ENCODE measurements at regions not wholly inside any gene's neighbourhood (a gene's known extent, or its start where the extent isn't known, plus 50 kb on each side); places are given as distances from the start of the nearest gene placed in this dataset.

DNA sequence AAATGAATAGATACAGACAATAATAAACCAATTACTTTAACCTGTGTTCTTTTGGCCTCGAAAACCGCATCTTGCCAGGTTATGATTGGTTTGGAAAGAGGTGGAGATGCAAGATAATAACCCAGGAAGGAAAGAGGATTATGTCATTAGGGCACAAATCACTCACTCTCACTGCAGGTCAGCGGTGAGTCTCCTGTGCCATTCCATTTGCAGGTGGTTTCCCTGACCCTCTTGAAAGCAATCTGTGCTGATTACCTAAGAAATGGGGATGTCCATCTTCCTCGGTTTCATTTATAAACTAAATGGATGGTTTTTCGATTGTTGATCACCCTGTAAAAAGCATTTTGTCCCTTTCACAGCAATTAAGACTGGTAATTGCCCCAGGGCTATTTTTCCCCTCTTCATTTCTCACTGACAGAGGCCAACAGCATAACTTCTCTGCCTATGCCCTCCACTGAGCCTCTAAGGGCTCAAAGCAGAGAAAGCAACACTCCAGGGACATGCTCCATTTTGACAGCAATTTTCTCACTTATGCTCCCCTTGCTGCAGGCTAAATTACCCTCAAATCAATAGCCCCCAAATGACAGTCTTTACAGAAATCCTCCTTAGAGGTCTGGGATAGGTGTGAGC, 257.5 kb downstream of the IPMK start:
- Histone ChIP-seq H3K9me3 (ENCODE audit: control insufficient read depth, insufficient read depth, low read length) (no peaks in the 10 kb centered on the region), H3K27me3 (ENCODE audit: control insufficient read depth, insufficient read depth, low read length) (no peaks in the 10 kb centered on the region), H3K4me3 (ENCODE audit: low read depth, low read length) (no peak overlapping the region), H3K27ac (ENCODE audit: low read depth, low read length) (no peak overlapping the region)
- TF ChIP-seq, protein P1, sequence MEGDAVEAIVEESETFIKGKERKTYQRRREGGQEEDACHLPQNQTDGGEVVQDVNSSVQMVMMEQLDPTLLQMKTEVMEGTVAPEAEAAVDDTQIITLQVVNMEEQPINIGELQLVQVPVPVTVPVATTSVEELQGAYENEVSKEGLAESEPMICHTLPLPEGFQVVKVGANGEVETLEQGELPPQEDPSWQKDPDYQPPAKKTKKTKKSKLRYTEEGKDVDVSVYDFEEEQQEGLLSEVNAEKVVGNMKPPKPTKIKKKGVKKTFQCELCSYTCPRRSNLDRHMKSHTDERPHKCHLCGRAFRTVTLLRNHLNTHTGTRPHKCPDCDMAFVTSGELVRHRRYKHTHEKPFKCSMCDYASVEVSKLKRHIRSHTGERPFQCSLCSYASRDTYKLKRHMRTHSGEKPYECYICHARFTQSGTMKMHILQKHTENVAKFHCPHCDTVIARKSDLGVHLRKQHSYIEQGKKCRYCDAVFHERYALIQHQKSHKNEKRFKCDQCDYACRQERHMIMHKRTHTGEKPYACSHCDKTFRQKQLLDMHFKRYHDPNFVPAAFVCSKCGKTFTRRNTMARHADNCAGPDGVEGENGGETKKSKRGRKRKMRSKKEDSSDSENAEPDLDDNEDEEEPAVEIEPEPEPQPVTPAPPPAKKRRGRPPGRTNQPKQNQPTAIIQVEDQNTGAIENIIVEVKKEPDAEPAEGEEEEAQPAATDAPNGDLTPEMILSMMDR (IDR thresholded peaks at IDR 0.05; ENCODE audit: low read depth, low read length) = no peak
- POLR2A ChIA-PET = no interaction called here
- CTCF ChIA-PET = no interaction called here
- no peak for DNase-seq (ENCODE audit: low read depth, low spot score)

DNA sequence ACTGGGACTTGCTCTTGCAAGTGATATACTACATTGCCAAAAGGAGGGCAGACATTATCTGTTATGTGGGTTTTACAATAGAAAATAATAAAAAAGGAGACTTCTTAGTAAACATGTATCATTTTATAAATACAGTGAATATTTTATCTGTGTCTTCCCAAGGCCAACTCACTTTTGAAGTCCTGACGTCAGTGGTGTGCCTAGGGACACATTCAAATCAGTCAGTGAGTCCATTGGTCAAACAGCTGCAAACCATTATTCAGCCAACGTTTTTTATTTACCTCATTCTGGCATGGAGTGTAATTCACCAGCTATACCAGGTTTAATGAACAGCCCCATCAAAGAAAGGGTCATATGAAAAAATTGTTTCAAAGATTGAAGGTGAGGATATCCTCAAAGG, 263.7 kb downstream of the IPMK start:
- ChIA-PET POLR2A (no interaction called here), CTCF (interaction anchor here (1.0 kb wide), 1 partner anchor 19 kb away, joined by 3 read pairs; no protein-coding TSS in a partner anchor)
- H3K4me3 ChIP-seq (ENCODE audit: low read depth, low read length) = no peak overlapping the region
- H3K9me3 ChIP-seq (ENCODE audit: control insufficient read depth, insufficient read depth, low read length) = no peaks in the 10 kb centered on the region
- TF ChIP-seq, protein P1 (IDR thresholded peaks at IDR 0.05; ENCODE audit: low read depth, low read length) = no peak
- no peak for DNase-seq (ENCODE audit: low read depth, low spot score)
- H3K27ac ChIP-seq (ENCODE audit: low read depth, low read length) = no peak overlapping the region
- H3K27me3 ChIP-seq (ENCODE audit: control insufficient read depth, insufficient read depth, low read length) = no peaks in the 10 kb centered on the region

DNA sequence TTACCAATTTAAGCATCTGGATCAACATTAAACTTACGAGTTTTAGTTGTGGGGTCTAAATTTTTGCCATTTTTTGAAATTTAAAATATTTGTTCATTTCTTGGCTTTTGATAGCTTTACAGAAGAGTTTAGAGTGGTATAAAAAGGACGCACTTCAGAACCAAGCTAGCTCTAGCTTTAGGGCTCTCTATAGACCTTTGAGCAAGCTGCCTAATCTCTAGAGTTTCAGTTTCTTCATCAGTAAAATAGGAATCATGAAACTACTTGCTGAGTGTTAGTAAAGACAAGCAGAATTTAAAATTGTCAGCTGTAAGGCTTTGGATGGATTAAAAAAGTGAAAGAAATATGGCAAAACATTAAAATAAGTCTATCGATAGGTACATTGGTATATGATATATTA, 266.5 kb downstream of the IPMK start:
- TF ChIP-seq, protein P1 (IDR thresholded peaks at IDR 0.05; ENCODE audit: low read depth, low read length) = no peak
- Histone ChIP-seq H3K27me3 (ENCODE audit: control insufficient read depth, insufficient read depth, low read length) (no peaks in the 10 kb centered on the region), H3K4me3 (ENCODE audit: low read depth, low read length) (no peak overlapping the region), H3K27ac (ENCODE audit: low read depth, low read length) (no peak overlapping the region), H3K9me3 (ENCODE audit: control insufficient read depth, insufficient read depth, low read length) (no peaks in the 10 kb centered on the region)
- DNase-seq (ENCODE audit: low read depth, low spot score) = no peak
- ChIA-PET POLR2A (no interaction called here), CTCF (no interaction called here)

DNA sequence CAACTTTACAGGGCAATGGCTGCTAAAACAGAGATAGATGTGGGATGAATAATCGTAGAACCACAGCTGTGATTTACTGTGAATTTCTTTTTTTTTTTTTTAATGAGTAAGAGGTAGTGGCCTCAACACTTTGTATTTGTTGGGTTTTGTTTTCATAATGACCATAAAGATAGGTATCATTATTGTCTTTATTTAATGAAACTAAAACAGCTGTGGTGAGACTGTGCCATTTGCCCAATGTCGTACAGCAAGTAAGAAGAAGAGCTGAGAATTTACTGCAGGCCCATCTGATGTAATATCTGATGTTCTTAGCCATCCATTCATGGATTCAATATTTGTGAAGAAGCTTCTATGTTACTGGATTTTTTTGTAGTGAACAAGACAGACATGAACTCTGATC, 271.2 kb downstream of the IPMK start:
- POLR2A ChIA-PET = no interaction called here
- H3K27ac ChIP-seq (ENCODE audit: low read depth, low read length) = no peak overlapping the region
- H3K9me3 ChIP-seq (ENCODE audit: control insufficient read depth, insufficient read depth, low read length) = no peaks in the 10 kb centered on the region
- TF ChIP-seq, protein P1 (IDR thresholded peaks at IDR 0.05; ENCODE audit: low read depth, low read length) = no peak
- CTCF ChIA-PET = interaction anchor here (0.6 kb wide), 1 partner anchor 51 kb away, joined by 3 read pairs; no protein-coding TSS in a partner anchor
- no peaks in the 10 kb centered on the region for H3K27me3 ChIP-seq (ENCODE audit: control insufficient read depth, insufficient read depth, low read length)
- DNase-seq (ENCODE audit: low read depth, low spot score) = no peak
- no peak overlapping the region for H3K4me3 ChIP-seq (ENCODE audit: low read depth, low read length)

DNA sequence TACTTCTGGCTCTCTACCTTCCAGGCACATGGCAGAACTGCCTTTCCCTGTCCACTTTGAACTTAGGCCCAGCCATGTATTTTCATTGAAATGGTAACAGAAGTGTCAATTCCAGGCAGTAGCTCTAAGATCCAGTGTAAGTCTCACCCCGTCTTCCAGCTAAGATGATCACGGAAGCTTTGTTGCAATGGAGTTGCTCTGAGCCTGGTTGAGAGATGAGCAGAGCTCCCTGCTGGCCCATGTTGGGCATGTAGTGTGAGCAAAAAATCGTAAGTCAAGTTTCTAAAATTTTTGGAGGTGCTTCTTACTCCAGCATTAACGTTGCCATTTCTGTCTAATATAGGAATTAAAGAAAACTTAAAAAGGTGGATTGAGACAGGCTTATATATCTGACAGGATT, 274.4 kb downstream of the IPMK start:
- ChIA-PET CTCF (no interaction called here), POLR2A (interaction anchor here (0.6 kb wide), 1 partner anchor 301 kb away, joined by 3 read pairs; no protein-coding TSS in a partner anchor)
- Histone ChIP-seq H3K9me3 (ENCODE audit: control insufficient read depth, insufficient read depth, low read length) (no peaks in the 10 kb centered on the region), H3K27ac (ENCODE audit: low read depth, low read length) (no peak overlapping the region), H3K27me3 (ENCODE audit: control insufficient read depth, insufficient read depth, low read length) (no peaks in the 10 kb centered on the region), H3K4me3 (ENCODE audit: low read depth, low read length) (no peak overlapping the region)
- no peak for DNase-seq (ENCODE audit: low read depth, low spot score)
- TF ChIP-seq, protein P1 (IDR thresholded peaks at IDR 0.05; ENCODE audit: low read depth, low read length) = no peak

Data from AG04450 (cell line).